ELF-1 (cell line): ENCODE measurements at regions not wholly inside any gene's neighbourhood (a gene's known extent, or its start where the extent isn't known, plus 50 kb on each side); places are given as distances from the start of the nearest gene placed in this dataset.
"Not testable (repeated sequence)": the region's sequence is repeated elsewhere in the genome, so short reads cannot be mapped to it uniquely, and the experiment has no call there.

Source experiments
- DNase-seq: peaks from one replicate; pipeline ENCODE4 v3.0.0-alpha.2; 2016; ENCODE audit warnings: low read depth, low spot score

DNA sequence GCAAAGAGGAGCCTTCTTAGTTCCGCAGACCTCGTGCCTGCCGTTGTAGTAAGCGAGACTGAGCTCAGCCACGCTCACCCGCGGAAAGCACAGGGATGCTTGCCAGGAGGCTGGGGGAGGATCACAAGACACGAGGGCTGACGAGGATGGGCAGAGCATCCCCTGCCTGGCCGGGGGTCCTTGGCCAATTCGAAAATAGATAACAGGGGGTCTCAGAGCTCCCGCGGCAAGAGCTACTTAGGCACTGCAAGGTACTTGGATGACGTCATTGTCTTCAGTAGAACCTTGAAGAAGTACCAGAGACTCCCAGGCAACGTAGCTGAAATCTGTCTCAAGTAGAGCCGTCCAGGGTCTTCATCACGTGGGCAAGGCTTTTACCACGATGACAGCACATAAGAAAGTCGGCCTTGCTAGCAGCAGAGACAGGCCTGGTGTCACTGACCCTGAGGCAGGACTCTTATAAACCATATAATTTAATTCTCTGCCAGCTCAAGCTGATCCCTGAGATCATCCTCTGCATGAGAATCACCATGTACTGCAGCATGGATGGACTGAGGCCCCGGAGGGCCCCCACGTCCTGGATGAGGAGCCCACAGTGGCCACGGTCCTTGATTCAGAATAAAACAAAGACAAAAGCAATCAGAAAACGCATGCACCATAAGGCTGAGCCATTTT, 81.9 kb downstream of the TMEM18 start:
- DNase-seq: no peak

DNA sequence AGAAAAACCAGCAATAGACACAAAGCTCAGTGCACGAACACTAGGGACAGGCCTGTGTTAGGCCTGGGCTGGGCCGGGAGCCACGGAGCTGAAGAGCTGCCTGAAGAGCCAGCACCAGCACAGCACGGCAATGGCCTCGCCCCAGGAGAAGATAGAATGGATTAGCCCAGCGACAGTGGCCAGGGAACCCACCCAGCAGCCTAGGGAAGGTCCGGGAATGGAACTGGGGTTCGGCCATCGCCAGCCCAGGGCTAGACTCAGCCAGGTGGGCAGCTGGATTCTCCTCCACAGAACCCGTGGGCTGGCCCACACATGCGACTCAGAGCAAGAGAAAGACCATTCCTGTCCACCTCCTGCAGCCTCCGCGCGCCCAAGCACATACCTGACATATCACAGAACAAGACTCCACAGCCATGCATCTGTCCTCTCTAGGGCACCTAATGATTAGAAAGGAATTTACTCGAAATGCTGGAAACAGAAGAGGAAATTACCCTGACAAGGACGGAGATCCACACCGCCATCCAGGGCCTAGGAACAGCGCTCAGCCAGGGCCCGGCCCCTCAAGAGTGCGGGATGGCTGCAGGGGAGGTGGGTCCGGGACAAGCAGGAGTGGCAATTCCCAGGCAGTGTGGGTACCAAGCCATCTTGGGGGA, 82.8 kb downstream of the TMEM18 start:
- no peak for DNase-seq

DNA sequence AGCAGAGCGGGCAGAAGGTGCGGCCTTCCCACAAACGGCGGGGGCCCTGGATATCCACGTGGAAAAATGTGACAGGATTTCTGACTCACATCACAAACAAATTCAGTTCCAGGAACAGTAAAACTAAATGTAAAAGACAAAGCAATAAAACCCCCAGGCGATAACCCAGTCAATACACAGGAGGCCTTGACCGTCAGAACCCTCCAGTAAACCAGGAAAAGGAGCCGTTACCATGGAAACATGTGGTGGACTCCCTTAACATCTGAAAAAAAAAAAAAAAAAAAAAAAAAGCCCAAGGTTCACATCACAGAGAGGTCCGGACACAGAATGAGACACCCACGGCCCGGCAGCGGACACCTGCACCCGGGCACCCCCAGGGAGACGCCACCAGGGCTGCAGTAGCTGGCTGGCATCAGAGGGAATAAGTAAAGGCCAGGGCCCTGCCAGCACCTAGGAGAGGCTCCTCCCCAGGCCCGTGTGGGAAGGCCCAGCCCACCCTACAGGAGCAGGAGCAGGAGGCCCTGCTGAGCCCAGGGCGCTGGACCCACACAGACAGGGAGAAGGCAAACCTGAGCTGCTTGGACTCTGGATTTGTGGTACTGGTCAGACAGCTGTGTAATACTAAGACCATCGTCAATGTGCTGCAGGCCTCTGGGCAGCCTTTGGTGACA, 83.7 kb downstream of the TMEM18 start:
- DNase-seq: no peak

DNA sequence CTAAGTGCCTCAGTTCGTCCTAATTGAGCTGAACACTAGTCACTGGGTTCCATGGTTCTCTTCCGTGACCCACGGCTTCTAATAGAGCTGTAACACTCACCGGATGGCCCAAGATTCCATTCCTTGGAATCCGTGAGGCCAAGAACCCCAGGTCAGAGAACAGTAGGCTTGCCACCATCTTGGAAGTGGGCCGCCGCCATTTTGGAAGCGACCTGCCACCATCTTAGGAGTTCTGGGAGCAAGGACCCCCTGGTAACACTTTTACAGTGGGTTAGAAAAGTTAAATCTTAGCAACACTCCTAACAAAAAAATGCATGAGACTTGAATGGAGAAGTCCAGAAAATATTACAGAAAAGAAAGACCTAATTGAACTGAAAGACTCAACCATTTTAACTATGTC, 84.5 kb downstream of the TMEM18 start:
- DNase-seq: no peak

DNA sequence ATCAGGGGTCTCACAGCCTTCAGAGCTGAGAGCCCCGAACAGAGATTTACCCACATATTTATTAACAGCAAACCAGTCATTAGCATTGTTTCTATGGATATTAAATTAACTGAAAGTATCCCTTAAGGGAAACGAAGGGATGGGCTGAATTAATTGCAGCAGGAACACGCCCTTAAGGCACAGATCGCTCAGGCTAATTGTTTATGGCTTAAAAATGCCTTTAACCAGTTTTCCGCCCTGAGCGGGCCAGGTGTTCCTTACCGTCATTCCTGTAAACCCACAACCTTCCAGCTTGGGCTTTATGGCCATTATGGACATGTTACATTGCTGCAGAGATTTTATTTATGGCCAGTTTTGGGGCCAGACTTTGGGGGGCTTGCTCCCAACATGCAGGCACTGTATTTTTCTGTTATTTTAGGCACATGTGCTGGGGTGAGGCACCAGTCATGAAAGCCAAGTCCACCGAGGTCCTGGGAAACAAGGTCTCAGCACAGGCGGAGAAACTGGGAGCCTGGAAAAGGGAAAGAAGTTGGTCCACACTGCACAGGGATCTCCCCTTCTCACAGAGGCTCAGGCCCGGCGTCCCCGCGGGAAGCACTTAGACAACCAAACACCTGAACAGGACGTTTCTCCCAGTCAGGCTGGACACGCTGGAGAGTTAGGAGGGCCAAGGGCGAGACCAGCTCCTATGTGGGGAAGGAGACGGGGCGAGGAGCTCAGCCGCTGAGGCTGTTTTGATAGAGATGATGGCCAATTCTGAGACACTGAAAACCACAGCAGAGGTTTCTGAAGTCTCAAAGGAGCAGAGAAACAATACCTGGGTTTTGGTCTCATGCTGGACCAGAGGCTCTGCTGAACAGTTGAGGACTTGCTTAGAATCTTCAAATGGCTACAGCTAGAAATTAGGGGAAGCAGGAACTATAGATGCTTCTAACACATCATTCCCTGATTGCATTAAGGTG, 86.7 kb downstream of the TMEM18 start:
- peak; percentile 53 for DNase-seq

DNA sequence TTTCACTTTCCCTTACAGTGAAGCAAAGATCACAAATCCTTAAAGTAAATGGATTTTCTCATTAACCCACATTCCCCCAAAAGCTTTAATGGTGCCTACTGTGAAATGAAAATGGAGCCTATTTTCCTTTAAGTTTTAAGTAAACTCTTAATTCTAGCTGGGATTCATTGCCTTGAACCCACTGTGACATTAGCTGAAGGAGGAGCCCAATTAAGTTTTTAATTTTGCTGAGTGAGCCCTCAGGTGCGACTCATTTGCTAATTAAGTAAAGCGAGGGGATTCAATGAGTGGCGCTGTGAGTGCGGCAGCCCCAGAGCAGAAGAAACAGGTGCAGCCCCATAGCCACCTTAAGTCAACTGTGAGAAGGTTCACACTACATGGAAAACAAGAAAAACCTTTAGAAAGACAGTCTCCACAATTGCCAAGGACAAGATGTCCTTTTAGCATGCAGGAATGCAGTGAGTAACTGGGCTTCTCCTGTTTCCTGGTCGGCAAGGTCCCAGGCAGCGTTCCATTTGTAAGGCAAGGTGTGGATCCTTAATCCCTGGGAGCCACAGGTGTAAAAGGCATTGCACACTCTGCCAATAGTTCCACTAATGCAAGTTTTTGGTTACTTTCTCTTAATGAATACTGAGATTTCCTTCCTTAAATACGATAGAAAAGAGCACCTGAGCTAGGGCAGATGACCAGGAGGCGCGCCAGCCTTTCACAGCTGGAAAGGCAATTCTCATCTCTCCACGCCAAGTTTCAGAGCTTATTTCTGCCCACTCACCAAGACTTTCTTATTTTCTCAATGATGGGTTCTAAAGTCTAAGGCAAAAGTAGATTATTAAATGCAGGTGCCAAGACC, 87.7 kb downstream of the TMEM18 start:
- DNase-seq: peak; percentile 49

DNA sequence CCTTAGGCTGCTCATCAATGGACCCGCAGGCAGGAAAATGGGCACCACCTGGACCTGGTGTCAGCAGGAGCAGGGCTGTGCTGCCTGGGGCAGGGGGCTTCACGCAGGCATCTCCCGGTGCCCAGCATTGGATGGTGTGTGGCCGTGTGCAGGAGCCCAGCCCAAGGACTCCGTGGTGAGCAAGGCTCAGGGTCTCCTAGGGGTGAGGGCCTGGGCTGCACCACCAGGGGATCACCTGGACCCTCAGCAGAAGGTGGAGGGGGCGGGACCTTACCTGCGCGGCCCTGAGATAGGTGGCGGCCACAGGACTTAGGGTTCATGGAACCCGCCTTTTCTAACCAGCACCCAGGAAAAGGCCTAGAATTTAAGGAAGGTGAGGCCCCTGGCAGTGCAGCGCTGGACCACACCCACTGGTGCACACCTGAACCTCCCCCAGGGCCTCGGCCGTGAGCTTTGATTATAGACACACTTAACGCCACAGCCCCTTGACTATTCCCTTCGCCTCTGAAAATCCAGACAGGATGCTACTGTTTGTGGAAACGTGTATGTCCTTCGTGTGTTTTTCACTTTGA, 89.0 kb downstream of the TMEM18 start:
- DNase-seq: no peak

DNA sequence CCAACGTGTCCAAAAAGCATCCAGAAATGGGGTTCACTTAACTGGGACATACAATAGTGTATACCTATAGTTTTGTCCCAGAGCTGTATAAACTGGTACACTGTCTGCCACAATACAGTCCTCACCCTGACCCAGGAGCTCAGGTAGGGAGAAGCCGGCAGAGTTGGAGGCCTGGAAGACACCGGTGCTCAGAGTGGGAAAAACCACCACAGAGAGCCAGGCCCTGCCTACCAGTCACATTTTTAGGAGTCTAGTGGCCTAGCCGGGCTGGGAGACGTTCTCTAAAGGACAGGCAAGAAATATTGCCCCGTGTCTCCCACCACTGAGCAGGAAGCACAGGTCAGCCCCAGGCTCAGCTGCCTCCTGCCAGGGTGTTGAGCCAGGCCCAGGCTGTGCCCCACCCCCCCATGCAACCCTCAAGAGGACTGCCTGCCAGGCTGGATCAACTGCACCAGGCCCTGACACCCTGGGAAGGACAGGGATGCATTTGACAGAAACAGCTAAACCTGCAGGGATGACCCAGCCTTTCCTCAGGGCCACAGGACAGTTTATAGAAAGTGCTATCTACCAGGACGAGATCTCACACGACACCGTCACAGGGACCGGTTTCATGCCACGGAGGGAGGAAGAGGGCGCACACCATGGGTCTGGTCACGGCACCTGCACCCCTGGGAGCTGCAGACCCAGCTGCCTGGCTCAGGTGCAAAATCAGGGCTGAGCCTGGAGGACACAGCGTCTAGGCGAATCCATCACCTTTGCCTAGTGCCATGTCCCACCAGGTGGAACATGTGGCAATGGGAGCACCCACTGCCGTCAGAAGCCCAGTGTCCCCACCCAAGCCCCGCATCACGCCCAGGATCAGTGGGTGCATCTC, 89.9 kb downstream of the TMEM18 start:
- no peak for DNase-seq

DNA sequence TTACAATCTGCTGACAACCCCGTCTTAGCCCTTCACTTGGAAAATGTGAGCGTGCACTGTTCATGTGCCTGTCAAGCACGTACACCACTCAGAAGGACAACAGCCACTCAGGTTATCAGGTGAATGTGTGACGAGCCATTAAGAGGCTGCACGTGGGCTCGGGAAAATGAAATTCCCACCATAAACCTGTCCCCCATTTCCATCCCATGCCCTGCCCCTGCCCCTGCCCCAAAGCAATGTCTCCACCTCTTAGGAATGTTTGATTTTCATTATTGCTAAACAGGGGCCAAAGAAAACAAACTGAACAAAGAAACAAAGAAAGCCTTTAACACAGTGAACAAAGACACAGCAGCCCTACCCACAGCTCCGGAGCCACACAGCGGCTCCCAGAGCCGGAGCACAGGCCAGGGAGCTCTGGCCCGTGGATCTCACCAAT, 90.5 kb downstream of the TMEM18 start:
- DNase-seq: no peak

DNA sequence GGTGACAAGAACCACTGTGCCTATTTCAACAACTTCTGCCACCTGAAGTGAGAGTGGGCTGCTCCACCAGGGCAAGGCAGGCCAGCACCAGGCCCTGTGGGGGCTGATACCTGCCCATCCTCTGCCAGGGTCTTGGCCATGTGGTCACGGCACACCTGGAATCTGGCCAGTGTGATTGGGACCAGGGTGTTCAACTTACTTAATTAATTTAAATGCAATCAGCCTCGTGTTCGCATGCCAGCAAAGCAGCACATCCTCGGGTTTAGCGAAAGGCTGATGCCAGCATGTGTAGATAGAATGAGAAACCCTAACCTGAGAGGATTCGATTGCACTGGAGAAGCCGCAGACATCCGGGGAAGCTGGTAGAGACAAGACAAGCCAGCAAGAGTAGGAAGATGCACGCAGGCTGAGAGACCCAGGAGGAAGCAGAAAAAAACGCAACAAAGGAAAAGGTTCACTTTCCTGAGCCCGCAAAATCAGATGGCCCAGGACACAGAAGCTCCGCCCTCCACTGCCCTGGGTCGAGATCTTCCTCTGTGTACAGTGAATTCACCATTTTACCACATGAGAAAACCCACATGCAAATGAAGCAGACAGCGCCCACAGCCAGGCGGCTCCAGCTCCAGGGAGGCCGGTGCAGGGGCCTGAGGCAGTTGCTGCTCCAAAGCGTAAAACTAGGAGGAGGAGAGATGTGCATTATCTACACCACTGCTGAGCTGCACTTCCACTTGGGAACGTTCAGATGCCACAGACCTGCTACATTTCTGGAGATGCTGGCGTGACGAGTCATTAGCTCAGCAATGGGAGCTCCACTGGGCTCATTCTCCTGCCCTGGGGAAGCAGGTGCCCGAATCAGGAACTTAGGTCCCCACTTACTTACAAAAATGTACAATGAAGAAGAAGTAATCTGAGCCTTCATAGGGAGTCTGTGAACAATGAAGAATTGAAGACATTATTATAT, 92.1 kb downstream of the TMEM18 start:
- peak; percentile 62 for DNase-seq

DNA sequence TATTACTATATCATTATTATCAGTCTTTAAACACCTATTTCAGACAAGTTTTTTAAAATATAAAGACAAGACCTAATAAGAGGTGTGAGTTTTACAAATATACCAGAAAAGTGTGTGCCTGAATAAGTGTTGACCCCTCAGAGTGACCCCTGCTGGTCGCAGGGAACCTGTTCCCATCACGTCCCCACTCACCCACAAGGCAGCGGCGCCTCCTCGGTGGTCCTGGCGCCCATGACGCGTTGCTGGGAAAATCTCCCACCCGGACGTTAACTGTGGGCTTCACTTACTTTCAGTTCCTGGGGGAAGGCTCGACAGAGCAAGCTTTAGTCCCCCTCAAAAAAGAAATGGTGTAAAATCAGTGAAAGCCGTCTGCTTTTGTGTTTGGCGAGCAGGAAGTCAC, 93.5 kb downstream of the TMEM18 start:
- no peak for DNase-seq

DNA sequence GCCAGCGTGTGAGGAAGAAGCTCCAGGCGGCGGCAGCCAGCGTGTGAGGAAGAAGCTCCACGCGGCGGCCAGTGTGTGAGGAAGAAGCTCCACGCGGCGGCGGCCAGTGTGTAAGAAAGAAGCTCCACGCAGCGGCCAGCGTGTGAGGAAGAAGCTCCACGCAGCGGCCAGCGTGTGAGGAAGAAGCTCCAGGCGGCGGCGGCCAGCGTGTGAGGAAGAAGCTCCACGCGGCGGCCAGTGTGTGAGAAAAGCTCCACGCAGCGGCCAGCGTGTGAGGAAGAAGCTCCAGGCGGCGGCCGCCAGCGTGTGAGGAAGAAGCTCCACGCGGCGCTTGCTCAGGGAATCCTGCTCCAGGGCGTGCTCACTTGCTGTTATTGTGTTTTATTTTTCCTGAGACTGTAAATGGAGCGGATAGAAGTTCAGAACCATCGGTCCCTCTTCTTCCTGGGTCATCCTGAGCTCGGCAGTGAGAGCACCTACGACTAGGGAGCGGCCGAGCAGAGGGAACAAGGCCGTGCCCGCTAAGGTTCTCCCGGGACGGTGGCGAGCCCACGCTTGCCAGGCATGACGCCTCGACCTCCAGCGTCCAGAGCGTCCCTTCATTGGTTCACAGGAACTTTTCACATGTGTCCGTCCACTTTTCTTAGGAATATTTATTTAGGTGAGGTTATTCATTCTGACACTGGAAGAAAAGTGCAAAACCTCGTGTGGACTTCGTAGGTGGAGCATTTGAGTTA, 94.2 kb downstream of the TMEM18 start:
- DNase-seq: no peak

DNA sequence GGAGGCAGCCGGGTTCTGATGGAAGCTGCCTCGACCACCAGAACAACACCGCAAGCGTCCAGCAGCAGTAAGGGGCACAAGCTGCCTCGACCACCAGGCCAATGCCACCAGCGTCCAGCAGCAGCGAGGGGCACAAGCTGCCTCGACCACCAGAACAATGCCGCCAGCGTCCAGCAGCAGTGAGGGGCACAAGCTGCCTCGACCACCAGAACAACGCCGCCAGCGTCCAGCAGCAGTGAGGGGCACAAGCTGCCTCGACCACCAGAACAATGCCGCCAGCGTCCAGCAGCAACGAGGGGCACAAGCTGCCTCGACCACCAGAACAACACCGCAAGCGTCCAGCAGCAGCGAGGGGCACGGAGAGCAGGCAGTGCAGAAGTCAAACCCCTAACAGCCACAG, 94.9 kb downstream of the TMEM18 start:
- not testable (repeated sequence) for DNase-seq

DNA sequence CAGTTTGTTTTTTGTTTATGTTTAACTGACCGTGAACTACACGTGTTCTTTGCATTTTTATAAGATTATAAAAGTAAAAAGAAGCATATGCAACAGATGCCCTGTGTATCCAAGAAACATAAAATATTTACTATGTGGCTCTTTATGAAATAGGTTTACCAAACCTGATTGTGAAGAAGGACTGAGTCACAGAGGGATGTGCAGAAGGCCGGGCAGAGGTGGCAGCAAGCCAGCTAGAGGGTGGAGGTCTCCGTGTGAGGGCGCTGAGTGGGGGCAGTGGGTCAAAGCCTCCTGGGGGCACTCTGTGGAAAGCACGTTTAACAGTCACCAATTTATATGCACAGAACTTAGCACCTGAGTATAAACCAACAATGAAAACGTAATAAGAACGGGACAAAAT, 97.2 kb downstream of the TMEM18 start:
- DNase-seq: no peak

DNA sequence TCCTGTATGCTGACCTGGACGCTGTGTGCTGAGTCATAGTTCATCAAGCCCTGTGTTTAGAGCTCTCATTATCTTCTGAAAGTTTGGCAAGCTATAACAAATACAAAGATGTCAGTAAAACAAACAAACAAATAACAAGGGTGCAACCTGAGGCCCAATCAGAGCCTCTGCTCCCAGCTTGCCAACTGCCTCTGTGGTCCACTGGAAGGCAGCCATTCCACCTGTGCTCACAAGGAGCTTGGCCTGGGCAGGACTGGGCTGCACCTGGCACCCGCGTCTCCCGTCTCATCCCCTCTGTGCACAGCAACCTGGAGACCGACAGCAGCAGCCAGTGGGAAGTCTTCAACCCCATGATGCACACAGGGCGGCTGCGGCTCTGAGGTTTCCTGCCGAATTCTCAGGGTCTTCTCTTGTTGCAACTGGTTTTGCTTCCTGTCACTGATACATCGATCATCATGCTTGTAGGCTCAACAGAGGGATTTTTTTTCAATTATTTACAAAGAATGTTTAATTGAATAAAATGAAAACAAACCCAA, 97.8 kb downstream of the TMEM18 start:
- DNase-seq: no peak

DNA sequence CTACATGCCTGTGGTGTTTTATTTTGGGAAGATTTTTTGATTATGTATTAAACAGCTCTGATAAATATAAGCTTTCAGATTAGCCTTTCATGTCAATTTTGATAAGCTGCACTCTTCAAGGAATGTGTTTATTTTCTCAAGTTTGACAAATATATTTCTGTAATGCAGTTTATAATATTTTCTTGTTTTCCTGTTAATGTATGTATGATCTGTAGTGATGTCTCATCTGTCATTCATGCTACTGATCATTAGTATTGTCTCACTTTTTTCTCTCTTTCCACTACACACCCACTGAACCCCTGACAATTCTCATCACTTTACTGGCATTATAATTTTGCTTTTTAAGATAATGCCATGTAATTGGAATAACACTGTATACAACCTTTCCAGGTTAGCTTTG, 100.9 kb downstream of the TMEM18 start:
- DNase-seq: no peak

DNA sequence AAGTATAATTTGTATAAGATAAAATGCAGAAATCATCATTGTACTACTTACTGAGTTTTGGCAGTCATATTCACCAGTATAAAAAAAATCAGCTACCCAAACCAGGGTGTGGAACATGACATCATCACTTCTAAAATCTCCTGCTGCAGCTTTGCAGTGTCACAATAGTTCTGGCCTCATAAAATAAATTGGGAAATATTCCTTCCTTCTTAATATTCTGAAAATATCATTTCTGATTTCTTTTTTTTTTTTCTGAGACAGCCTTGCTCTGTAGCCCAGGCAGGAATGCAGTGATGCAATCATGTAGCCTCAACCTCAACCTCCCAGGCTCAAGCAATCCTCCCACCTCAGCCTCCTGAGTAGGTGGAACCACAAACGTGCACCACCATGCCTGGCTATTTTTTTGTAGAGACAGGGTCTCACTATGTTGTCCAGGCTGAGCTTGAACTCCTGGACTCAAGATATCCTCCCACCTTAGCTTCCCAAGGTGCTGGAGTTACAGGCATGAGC, 101.4 kb downstream of the TMEM18 start:
- DNase-seq: no peak
